ENCODE measurements at regions not wholly inside any gene's neighbourhood (a gene's known extent, or its start where the extent isn't known, plus 50 kb on each side); places are given as distances from the start of the nearest gene placed in this dataset.
"Not testable (repeated sequence)": the region's sequence is repeated elsewhere in the genome, so short reads cannot be mapped to it uniquely, and the experiment has no call there.

- Histone ChIP-seq H3K27ac (no peak overlapping the region), H4K20me1 (no peaks in the 10 kb centered on the region), H3K9me3 (no peaks in the 10 kb centered on the region), H3K27me3 (no peaks in the 10 kb centered on the region), H3K4me2 (no peak overlapping the region), H3K9ac (no peak overlapping the region), H3K4me1 (no peaks in the 10 kb centered on the region), H3K36me3 (no peaks in the 10 kb centered on the region), H3K4me3 (no peak overlapping the region)
- TF ChIP-seq Cebpa-rat (IDR thresholded peaks at IDR 0.05): no peak
These were observed 614.4 kb upstream of the NR3C2 start for GRCh38 chr4:149056615-149057014.

- no peaks in the 10 kb centered on the region for H3K4me1 ChIP-seq
- no peak overlapping the region for H3K4me3 ChIP-seq
- no peaks in the 10 kb centered on the region for H3K36me3 ChIP-seq
- no peak overlapping the region for H3K4me2 ChIP-seq
- no peaks in the 10 kb centered on the region for H4K20me1 ChIP-seq
- H3K27ac ChIP-seq: no peak overlapping the region
- H3K9ac ChIP-seq: no peak overlapping the region
- no peaks in the 10 kb centered on the region for H3K9me3 ChIP-seq
- H3K27me3 ChIP-seq: no peaks in the 10 kb centered on the region
- TF ChIP-seq Cebpa-rat (IDR thresholded peaks at IDR 0.05): no peak
These were observed 613.4 kb upstream of the NR3C2 start for GRCh38 chr4:149055624-149056023.

DNA sequence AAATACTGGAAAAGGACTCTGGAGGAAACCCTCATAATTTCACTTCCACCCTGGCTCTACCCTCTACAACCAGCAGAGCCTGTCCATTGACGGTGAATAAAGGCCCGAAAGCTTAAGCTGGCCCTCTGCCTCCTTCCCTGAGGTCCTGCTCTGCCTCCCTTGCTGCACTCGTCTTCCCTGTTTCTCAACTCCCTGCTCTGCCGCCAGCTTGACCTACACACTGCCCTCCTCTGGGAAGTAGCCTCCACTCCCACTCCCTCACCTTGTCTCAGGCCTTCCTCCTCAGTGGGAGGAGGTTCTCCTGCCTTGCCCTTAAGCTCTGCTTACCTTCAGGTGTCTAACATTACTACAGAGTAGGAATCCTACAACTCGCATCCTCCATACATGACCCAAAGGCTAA lies 608.6 kb upstream of the NR3C2 start:
- H3K4me1 ChIP-seq: no peaks in the 10 kb centered on the region
- no peaks in the 10 kb centered on the region for H4K20me1 ChIP-seq
- H3K27me3 ChIP-seq: no peaks in the 10 kb centered on the region
- H3K36me3 ChIP-seq: no peaks in the 10 kb centered on the region
- H3K9ac ChIP-seq: no peak overlapping the region
- no peak for TF ChIP-seq Cebpa-rat (IDR thresholded peaks at IDR 0.05)
- no peak overlapping the region for H3K4me2 ChIP-seq
- no peak overlapping the region for H3K4me3 ChIP-seq
- H3K27ac ChIP-seq: no peak overlapping the region
- no peaks in the 10 kb centered on the region for H3K9me3 ChIP-seq

DNA sequence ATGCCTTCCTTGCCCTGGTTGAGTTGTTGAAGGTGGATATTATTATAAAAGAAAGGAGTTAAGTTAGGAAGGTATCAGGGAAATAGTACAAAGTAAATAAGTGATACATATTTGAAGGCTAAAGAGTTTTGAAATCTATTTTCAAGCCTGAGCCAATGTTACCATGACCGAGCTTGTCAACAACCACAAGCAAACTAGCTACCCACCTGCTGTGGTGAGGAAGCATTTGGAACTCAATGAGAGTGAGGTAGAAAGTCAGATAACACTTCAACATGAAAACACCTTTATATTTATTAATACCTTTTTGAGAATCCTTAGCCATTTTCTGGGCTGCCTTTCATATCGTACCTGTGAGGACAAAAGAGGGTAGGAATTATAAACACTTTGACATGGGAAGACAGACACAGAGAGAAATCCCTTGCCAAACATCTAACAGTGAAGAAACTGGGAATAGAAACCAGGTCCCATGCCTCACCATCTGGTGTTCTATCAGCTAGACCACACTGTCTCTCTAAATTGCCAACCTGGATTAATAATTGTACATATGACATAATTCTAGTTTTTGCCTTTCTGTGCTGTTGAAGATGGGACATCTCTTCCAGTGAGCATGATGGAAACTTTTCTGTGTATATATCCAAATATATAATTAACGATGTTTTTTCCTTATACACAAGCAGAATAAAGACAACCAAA lies 606.4 kb upstream of the NR3C2 start:
- no peaks in the 10 kb centered on the region for H3K36me3 ChIP-seq
- H4K20me1 ChIP-seq: no peaks in the 10 kb centered on the region
- no peaks in the 10 kb centered on the region for H3K4me1 ChIP-seq
- H3K4me2 ChIP-seq: no peak overlapping the region
- H3K27ac ChIP-seq: no peak overlapping the region
- no peaks in the 10 kb centered on the region for H3K9me3 ChIP-seq
- H3K4me3 ChIP-seq: no peak overlapping the region
- H3K9ac ChIP-seq: no peak overlapping the region
- no peaks in the 10 kb centered on the region for H3K27me3 ChIP-seq
- TF ChIP-seq Cebpa-rat (IDR thresholded peaks at IDR 0.05): no peak

- Histone ChIP-seq H3K36me3 (no peaks in the 10 kb centered on the region), H3K4me2 (no peak overlapping the region), H3K4me3 (no peak overlapping the region), H3K9me3 (no peaks in the 10 kb centered on the region), H4K20me1 (no peaks in the 10 kb centered on the region), H3K4me1 (no peaks in the 10 kb centered on the region), H3K27me3 (no peaks in the 10 kb centered on the region), H3K9ac (no peak overlapping the region), H3K27ac (no peak overlapping the region)
- TF ChIP-seq Cebpa-rat (IDR thresholded peaks at IDR 0.05): no peak
These were observed 605.2 kb upstream of the NR3C2 start for GRCh38 chr4:149047368-149047767.

GRCh38 chr4:149045731-149046130 lies 603.5 kb upstream of the NR3C2 start:
- Histone ChIP-seq H3K4me2 (no peak overlapping the region), H3K4me3 (no peak overlapping the region), H3K36me3 (no peaks in the 10 kb centered on the region), H3K9ac (no peak overlapping the region), H4K20me1 (no peaks in the 10 kb centered on the region), H3K9me3 (peaks cover 1% of the 10 kb centered on the region; the same call in 1 of the 2 replicates), H3K27ac (no peak overlapping the region), H3K4me1 (no peaks in the 10 kb centered on the region), H3K27me3 (no peaks in the 10 kb centered on the region)
- no peak for TF ChIP-seq Cebpa-rat (IDR thresholded peaks at IDR 0.05)

- not testable (repeated sequence) for H3K36me3 ChIP-seq, H3K9ac ChIP-seq, H3K4me2 ChIP-seq, H3K27me3 ChIP-seq, H3K4me3 ChIP-seq, H3K4me1 ChIP-seq, H3K27ac ChIP-seq, H4K20me1 ChIP-seq
- H3K9me3 ChIP-seq: peaks cover 12% of the 10 kb centered on the region; the same call in 1 of the 2 replicates
These were observed 597.6 kb upstream of the NR3C2 start for GRCh38 chr4:149039786-149040185.

GRCh38 chr4:149031399-149031798 lies 589.2 kb upstream of the NR3C2 start:
- H3K9me3 ChIP-seq: no peaks in the 10 kb centered on the region
- H3K27me3 ChIP-seq: no peaks in the 10 kb centered on the region
- H4K20me1 ChIP-seq: no peaks in the 10 kb centered on the region
- no peak overlapping the region for H3K27ac ChIP-seq
- H3K4me1 ChIP-seq: no peaks in the 10 kb centered on the region
- H3K9ac ChIP-seq: no peak overlapping the region
- H3K36me3 ChIP-seq: no peaks in the 10 kb centered on the region
- H3K4me2 ChIP-seq: no peak overlapping the region
- TF ChIP-seq Cebpa-rat (IDR thresholded peaks at IDR 0.05): no peak
- H3K4me3 ChIP-seq: no peak overlapping the region

GRCh38 chr4:149029056-149029651 lies 586.9 kb upstream of the NR3C2 start:
- H3K36me3 ChIP-seq: no peaks in the 10 kb centered on the region
- no peaks in the 10 kb centered on the region for H3K9me3 ChIP-seq
- TF ChIP-seq Cebpa-rat (IDR thresholded peaks at IDR 0.05): no peak
- no peak overlapping the region for H3K9ac ChIP-seq
- H3K27ac ChIP-seq: no peak overlapping the region
- H3K27me3 ChIP-seq: no peaks in the 10 kb centered on the region
- no peaks in the 10 kb centered on the region for H4K20me1 ChIP-seq
- H3K4me3 ChIP-seq: no peak overlapping the region
- no peak overlapping the region for H3K4me2 ChIP-seq
- no peaks in the 10 kb centered on the region for H3K4me1 ChIP-seq

DNA sequence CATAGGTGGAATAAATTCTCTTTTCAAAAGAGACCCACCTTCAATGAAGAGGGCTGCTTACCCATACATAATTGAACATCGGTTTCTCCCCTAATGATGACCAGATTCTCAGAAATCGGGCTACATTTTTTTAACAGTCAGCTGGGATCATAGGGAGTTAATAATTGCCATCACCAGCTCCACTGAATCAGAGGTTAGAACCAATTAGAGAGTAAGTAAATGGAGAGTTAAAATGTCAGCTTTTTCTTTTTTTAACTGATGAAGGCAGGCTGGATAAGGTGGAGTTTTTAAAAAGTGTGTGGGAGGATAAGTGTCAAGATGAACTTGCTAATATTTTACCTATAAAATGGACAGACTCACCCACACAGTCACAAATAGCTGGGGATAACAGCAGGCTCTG lies 584.5 kb upstream of the NR3C2 start:
- TF ChIP-seq Cebpa-rat (IDR thresholded peaks at IDR 0.05): no peak
- Histone ChIP-seq H3K36me3 (no peaks in the 10 kb centered on the region), H3K9me3 (no peaks in the 10 kb centered on the region), H3K27ac (no peak overlapping the region), H3K9ac (no peak overlapping the region), H3K4me1 (no peaks in the 10 kb centered on the region), H3K4me3 (no peak overlapping the region), H4K20me1 (no peaks in the 10 kb centered on the region), H3K27me3 (no peaks in the 10 kb centered on the region), H3K4me2 (no peak overlapping the region)
